ENCODE measurements at regions not wholly inside any gene's neighbourhood (a gene's known extent, or its start where the extent isn't known, plus 50 kb on each side); places are given as distances from the start of the nearest gene placed in this dataset.

DNA sequence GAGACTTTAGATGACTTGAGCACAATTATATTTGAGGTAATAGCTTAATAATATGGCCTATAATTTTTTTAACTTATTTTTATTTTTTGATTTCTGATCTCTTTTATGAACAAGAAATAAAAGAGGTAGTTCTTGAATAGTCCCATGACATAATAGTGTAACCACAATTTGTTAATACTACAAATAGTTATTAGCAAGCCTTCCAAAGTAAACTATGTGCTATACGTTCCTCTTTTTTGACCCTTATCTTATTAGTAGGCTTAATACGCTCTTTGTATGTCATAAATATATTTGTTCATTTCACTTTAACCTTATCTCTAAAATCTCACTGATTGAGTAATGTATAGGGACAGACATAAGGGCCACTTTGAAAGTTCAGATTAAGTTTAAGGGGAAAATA, 78.7 kb upstream of the NR4A3 start:
- DNase-seq (ENCODE audit: low read depth in 1 of 2, low spot score in 1 of 2) = no peak

DNA sequence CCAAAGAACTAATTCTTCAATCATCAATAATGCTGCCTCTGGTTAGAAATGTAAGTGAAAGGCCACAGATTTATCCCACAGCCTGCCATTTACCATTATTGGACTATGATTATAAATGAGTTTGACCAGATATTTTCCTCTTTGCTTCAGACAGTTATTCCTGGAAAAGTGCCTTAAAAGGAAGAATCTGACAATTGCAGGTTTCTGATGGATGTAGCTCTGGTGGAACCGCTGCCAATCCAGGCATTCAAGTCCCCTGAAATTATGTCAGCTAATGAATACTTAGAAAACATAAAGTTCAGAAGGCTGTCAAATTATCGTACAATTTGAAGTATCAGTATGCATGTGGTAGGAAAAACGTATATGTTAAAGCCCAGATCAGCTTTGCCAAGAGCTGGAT, 78.2 kb upstream of the NR4A3 start:
- no peak for DNase-seq (ENCODE audit: low read depth in 1 of 2, low spot score in 1 of 2)

DNA sequence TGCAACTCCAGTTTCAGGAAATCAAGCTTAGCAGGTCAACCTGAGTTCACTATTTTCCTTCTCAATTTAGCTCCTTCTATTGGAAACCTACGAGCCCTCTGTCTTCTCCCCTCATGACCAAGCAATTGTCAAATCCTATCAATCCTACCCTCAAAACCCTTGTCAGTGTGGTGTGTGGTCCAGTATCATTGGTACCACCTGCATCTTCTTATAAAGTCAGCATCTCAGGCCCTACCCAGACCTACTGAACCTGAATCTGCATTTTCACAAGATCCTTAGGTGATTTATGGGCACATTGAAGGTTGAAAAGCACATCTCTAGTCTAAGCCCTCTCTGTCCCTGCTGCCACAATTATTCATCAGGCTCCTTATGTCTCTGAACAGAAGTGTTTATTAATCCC, 77.6 kb upstream of the NR4A3 start:
- no peak for DNase-seq (ENCODE audit: low read depth in 1 of 2, low spot score in 1 of 2)

DNA sequence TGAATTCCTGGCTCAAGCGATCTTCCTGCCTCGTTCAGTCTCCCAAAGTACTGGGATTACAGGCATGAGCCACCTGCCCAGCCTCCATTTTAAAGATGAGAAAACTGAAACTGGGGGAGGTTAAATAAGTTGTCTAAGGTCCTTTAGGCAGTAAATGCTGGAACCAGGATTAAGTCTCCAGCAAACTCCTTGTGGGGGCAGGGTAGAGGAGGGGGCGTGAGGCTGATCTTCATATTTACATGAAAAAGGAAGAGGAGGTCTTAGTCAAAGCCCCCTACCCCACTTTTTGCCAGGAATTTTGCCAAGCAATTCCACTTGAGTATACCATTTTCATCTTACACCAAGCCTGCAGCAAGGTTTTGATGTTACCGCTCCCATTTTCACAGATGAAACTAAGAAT, 76.6 kb upstream of the NR4A3 start:
- DNase-seq (ENCODE audit: low read depth in 1 of 2, low spot score in 1 of 2) = no peak

DNA sequence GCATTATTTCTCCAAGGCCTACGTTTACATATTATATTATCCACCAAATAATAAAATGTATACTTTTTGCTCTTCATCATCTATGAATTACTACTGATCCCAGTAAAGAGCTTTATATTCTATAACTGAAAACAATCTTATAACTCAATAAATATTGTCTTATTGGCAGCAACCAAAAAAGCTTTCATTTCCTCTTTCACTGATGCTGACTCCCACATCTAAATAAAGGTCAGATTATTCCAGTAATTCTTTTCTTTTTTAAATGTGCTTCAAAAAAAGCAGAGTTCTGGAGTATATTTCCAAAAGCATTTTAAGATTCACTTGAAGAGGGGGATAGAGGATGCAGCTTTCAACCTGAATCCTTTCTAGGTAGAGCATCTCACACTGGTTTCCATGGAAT, 75.3 kb upstream of the NR4A3 start:
- no peak for DNase-seq (ENCODE audit: low read depth in 1 of 2, low spot score in 1 of 2)

DNA sequence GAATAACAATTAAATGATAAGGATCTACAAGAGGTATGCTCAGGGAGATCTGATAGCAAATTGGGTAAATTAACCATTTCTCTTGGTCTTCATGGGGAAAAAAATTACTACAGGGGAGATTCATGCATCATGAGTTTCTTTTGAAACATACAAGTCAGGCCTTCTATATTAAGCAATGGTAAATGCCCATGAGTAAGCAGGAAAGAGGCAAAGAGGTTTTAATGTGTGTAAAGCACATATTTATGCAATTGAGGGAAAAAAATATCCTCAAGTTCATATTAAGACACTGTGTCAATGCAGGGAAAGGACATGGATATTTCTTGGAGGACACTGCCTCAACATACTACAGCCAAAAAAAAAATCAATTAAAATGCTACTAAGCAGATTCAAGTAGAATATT, 73.4 kb upstream of the NR4A3 start:
- no peak for DNase-seq (ENCODE audit: low read depth in 1 of 2, low spot score in 1 of 2)

DNA sequence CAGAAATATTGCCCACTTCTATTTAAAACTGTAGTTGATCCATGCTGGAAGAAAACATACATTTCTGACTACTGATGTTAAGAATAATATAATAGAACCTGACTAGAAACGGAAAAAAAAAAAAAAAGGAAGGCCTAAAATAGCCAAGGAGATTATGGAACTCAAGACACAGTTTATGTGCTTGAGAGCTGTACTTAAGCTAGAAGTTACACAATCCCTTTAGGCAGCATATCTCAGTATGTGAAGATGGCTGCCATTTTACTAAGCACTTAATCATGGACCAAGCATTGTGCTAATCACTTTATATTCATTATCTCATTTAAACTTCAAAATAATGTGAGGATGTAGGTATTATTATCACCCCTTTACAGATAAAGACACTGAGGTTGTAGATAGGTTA, 73.0 kb upstream of the NR4A3 start:
- no peak for DNase-seq (ENCODE audit: low read depth in 1 of 2, low spot score in 1 of 2)

DNA sequence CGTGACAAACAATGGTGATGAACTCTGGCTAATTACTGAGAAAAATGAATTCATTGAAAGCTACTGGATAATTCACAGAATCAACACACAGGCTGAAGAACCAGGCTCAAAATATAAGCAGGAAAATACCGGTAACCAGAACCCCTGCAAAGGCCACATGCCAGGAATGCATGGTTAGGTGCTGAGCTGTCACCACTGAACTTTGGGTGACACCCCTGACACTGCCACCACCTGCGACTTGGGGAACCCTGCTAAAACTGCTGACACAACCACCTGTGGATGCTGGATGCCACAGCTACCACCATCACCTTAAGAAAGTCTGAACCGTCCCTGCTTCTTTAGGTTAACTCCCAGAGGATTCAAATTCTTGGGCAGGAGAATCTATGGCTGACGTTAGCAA, 72.0 kb upstream of the NR4A3 start:
- no peak for DNase-seq (ENCODE audit: low read depth in 1 of 2, low spot score in 1 of 2)

DNA sequence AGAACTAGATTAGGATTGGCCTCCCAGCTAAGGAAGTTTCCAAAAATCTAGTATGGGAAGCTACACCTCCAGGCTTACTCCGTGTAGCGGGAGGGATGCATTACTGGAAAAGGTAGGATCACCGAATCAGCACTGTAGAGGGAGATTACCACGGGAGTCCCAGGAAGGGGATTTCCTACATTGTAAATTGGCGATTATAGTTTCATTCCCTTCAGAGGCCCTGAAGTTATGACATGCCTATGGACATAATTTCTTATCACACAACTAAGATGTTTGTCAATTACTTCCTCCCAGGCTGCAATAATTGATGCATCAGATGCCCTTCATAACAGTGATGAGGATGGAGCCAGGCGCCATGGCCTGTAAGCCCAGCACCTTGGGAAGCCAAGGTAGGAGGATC, 71.2 kb upstream of the NR4A3 start:
- no peak for DNase-seq (ENCODE audit: low read depth in 1 of 2, low spot score in 1 of 2)

DNA sequence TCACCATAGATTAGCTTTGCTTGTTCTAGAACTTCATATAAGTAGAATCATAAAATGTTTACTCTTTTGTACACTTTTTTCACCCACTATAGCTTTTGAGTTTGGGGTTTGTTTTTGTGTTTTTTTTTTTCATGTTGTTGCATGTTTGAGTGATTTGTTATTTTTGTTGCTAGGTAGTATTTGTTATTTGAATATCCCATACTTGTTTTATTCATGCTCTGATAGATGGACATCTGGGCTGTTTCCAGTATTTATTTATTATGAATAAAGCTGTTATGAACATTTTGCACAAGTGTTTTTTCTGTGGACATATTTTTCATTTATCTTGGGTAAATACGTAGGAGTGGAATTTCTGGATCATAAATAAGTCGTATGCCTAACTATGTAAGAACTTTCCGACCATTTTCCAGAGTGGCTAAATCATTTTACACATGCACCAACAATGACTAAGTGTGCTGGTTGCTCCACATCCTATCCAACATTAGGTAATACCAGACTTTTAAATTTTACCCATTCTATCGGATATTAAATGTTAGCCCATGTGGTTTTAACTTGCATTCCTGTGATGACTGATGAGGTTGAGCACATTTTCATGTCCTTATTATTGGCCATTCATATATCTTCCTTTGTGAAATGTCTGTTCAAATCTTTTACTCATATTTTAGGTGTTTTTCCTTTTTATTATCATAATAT, 69.1 kb upstream of the NR4A3 start:
- no peak for DNase-seq (ENCODE audit: low read depth in 1 of 2, low spot score in 1 of 2)

DNA sequence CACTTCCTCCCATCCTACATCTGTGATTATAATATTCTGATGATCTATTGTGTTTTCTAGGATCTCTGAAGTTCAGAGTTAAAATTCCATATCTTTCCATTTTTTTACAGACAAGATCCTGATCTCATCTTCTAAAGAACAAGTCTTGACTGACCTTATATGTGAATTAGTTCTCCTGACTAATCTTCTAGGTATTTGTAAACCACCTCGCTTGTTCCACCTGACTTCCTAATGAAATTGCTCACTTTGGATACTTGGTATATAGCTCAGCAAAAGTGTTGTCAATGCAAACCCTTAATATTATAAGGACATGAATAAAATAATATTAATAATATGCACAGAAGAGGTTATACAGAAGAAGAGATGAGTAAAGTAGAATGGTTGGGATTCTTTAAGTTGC, 68.2 kb upstream of the NR4A3 start:
- DNase-seq (ENCODE audit: low read depth in 1 of 2, low spot score in 1 of 2) = no peak

DNA sequence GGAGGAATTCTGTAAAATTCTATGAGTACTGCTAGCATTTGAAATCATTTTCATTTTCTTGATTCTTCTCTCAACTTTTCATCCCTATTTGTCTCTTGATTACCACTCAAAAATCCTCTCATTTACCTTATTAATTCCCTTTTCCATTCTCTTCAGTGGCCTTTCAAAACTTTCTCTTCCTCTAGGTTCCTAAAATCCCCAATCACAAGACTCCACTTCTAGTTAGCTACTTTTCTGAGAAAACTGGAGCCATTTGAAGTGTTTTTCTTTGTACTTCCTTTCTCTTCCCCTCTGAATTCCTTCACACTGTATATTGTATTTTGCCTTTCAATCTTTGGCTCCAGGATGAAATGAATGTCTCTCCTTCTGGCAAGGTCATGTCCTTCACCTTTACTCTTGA, 61.3 kb upstream of the NR4A3 start:
- DNase-seq (ENCODE audit: low read depth in 1 of 2, low spot score in 1 of 2) = no peak

DNA sequence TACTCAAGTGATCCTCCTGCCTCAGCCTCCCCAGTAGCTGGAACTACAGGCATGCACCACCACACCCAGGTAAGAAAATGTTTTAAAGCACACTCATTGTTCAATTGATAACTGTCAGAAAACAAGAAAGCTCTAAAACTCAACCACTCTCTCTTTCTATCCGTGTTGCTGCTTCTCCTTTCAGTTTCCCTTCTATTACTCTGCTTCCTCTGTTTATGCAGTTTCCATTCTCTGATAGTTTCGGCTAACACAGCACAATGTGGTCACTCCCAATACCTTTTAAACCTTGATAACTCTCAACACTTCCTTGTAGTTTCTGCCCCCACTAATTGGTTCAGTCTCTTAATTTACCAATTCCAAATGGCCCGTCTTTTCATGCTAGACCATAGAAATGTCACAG, 59.2 kb upstream of the NR4A3 start:
- DNase-seq (ENCODE audit: low read depth in 1 of 2, low spot score in 1 of 2) = no peak

All from stimulated activated CD4-positive, alpha-beta T cell treated with anti-CD3 and anti-CD28 coated beads, Interleukin-15, amount 100 ng/mL, for 1 hour (primary cell).